ENCODE measurements at regions not wholly inside any gene's neighbourhood (a gene's known extent, or its start where the extent isn't known, plus 50 kb on each side); places are given as distances from the start of the nearest gene placed in this dataset.
"Not testable (repeated sequence)": the region's sequence is repeated elsewhere in the genome, so short reads cannot be mapped to it uniquely, and the experiment has no call there.

- DNase-seq: peak; percentile 92
Measured at GRCh38 chr7:67625257-67625737, 628.7 kb downstream of the TYW1 start.

DNA sequence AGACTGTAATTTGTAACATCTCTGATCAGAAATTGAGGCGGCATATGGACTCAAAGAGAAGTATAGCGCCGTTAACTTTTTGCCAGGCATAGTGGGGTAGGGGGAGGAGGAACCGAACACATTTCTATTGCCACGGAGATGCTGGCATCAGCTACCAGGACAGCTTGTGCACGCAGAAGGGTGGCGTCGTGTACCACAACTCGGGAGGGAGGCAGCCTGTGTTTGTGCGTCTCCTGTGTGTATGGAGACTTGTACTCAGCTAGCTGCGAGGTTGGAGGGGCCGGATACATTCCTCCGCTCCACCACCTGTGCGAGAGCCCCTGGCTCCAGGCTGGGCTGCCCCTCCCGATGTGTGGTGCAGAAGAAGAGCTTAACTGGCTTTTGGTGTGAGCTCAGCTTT, 634.8 kb downstream of the TYW1 start:
- DNase-seq: peak; percentile 88

DNA sequence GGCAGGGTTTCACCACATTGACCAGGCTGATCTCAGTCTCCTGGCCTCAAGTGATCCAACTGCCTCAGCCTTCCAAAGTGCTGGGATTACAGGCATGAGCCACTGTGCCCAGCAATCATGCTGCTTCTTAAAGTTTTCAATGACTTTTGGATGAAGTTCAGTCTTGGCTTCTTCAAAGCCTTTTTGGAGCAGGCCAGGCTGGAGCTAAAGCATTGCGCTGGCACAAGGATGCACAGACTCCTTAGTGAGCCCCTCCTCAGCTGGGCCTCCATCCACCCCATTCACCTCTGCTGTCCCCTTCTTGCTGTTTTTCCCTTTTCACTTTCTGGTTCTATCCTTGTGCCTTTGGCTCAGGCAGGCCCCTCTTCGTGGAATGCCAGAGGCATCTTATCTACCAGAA, 638.6 kb downstream of the TYW1 start:
- no peak for DNase-seq

DNA sequence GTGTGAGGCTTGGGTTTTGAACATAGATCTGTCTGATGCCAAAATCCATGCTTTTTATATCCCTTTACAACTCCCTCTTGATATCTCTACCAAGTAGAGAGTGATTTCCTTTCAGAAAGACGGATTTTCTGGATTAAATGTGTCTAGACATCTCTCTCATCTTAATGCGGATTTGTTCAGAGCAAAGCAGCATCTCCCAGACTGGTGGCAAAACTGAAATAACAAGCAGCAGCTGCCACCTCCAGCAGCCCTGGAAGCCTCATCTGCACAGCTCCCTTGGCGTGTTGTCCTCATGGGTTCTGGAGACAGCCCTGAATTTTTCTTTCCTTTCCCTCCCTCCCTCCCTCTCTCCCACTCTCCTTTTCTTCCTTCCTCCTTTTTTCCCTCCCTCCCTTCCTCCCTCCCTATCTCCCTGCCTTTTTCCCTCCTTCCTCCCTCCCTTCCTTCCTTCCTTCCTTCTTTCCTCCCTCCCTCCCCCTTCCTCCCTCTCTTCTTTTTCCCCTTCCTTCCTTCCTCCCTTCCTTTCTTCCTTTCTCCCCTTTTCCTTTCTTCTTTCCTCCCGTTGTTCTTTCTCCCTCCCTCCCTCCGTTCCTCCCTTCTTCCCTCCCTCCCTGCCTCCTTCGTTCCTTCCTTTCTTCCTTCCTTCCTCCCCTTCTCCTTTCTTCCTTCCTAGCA, 639.9 kb downstream of the TYW1 start:
- peak; percentile 22 for DNase-seq

DNA sequence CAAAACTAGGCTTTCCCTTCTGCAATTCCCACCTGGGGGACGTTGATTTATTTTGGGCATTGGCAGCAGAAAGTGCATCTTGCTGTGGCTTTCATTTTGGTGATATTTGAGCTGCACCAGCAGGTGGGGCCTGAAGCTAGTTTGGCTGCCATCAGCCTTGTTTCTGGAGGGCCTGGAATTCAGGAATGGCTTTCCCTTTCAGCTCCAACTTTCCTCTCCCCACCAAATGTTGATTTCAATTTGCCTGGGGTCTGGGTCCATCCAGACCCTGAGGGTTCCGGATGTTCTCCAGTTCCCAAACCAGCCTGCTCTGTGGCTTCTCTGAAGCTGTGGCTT, 640.4 kb downstream of the TYW1 start:
- DNase-seq: peak; percentile 62

DNA sequence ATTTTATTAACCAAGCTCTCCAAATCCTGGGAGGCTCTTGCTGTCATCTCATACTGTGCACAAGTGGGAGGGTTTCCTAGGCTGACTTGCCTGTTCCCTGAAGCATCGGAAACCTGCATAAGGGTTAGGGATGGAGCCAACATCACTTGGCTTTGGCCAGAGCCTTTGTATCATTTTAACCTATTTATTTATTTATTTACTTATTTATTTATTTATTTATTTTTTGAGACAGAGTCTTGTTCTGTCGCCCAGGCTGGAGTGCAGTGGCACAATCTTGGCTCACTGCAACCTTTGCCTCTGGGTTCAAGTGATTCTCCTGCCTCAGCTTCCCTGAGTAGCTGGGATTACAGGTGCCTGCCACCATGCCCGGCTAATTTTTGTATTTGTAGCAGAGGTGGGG, 645.9 kb downstream of the TYW1 start:
- not testable (repeated sequence) for DNase-seq

- DNase-seq: no peak
Measured at GRCh38 chr7:67644151-67644550, 647.5 kb downstream of the TYW1 start.

DNA sequence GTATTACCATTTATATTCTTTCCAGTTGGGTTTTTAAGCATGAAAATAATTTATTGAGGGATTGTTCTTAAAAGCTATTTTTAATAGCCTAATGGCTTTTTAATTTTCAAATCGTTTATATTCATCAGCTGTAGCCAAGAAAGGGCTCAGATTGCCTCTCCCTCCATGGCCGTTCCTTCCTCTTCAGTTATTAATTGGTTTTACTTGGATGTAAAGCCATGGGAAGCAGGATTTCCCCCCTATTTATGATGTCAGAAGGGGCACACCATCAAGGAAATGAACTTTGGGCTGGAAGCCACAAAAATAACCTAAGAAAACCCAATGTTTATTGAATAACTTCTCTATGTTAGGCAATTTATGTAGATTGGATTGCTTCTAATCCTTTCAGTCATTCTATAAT, 656.3 kb downstream of the TYW1 start:
- DNase-seq: no peak

- no peak for DNase-seq
Measured at GRCh38 chr7:67653856-67654454, 657.3 kb downstream of the TYW1 start.

- DNase-seq: no peak
Measured at GRCh38 chr7:67654642-67655041, 658.0 kb downstream of the TYW1 start.

DNA sequence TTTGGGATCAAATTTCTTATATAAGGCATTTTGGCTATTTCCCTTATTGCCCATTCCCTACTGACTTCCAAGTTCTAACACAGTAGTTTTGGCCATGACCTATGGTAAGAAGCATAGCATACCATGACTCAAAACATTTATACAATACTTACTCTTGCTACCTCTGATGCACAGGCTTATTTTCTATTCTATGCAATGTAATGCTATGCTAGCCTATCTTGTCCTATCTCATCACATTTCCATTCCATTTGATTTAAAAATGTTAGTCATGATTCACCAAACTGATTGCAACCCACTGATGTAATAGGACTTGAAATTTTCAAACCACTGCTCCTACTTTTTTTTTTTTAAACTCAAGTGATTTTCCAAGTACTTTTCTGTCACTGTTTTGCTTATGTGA, 658.5 kb downstream of the TYW1 start:
- no peak for DNase-seq

- DNase-seq: no peak
Measured at GRCh38 chr7:67659091-67659490, 662.5 kb downstream of the TYW1 start.

DNA sequence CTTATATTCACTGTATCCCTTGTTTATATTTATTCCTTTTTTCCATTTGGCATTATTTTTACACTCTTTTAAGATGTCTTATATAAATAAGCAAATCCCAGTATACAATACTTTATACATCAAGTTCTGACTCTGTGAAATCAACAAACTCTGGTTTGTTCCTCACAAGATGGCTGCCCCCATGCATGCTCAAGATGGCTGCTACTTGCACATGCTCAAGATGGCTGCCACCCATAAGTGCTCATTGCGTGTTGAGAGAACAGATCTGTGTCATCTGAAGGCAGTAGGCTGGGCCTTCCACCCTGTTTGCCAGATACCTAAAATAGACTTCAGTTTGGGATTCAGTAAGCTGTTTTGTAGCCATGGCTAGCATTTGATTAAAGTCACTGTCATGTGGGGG, 666.2 kb downstream of the TYW1 start:
- no peak for DNase-seq

DNA sequence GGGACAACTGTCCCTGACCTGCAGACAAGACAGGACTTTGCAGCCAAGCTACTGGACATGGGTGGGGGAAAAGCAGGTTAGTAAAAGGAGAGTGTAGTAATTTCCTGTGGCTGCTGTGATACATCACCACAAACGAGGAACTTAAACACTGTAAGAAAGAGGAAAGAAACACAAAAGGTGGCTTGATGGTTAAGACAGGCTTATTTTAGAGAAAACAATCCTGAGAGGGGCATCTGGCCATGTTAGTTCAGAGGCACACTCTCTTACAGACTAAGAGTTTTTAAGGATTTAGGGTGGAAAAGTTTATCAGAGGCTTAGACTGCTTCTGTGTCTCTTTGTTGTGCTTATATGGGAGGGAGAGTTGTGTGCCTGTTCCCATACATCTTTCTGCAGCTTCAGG, 667.0 kb downstream of the TYW1 start:
- DNase-seq: no peak

DNA sequence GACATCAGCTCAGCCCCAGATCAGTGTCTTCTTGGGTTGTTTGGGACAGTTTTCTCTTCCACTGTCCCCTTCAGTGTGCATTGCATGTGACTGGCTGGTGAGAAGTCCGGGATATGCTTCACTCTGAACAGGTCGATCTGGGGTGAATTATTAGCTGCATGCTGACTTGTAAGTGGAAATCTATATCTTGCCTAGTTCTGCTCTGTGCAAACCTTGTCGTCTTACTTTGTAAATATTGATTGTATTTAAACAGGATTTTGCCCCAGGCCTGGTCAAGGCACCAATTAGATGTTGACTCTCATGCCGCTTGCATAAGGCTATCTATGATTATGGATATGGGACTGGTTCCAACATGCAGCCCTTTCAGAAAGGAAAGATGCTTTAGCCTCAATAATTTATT, 669.7 kb downstream of the TYW1 start:
- DNase-seq: not testable (repeated sequence)

- peak; percentile 21 for DNase-seq
Measured at GRCh38 chr7:67671006-67671548, 674.4 kb downstream of the TYW1 start.

DNA sequence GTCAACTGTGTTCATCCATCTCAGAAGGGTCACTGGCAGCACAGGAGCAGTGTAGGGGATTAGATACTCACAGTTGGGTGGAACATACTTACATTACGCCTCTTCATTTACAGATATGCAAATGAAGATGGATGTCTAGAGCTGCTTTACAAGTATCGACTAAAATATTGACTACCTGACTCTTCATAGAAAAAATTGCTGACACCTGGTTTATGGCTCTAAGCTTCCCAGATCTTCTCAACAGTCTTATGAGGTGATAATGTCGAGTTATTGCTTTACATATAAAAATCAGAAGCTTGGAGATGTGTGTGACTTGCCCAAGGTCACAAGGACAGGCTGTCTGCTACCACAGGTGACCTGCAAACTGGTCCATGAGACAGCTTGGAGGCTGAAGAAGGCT, 677.2 kb downstream of the TYW1 start:
- no peak for DNase-seq

GRCh38 chr7:67674862-67675261, 678.2 kb downstream of the TYW1 start:
- not testable (repeated sequence) for DNase-seq

GRCh38 chr7:67675971-67676370, 679.3 kb downstream of the TYW1 start:
- DNase-seq: no peak

DNA sequence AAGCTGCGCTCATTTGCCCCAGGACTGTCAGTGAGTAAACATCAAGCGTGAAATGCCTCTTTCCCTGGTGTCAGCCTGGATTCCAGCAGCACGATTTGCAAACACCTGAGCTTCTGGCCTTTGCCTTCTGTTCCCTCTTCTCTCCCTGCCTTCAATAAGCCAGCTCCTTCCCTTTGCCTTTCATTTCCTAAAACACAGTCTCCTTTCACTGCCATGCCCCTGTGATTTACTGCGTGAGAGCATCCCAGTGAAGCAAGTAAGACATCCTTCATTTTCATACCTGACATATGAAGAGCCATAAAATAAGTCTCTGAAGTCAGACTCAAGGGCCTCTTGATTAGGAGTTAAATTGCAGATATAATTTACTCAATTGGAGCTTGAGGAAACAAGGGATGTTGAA, 681.8 kb downstream of the TYW1 start:
- no peak for DNase-seq

GRCh38 chr7:67683628-67684027, 687.0 kb downstream of the TYW1 start:
- DNase-seq: no peak

DNA sequence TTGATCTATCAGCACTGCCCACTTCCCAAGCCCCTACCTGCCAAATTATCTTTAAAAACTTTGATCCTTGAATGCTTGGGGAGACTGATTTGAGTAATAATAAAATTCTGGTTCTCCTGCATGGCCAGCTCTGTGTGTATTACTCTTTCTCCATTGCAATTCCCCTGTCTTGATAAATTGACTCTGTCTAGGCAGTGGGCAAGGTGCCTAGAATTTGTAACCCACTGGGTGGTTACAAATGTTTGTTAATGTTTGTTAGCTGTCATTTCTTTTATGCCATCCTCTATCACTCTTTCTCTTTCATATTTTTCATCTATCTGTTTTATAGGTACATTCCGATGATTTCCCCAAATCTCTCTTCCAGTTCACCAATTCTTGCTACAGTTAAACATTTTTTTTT, 694.1 kb downstream of the TYW1 start:
- no peak for DNase-seq

GRCh38 chr7:67692425-67692824, 695.8 kb downstream of the TYW1 start:
- DNase-seq: no peak

DNA sequence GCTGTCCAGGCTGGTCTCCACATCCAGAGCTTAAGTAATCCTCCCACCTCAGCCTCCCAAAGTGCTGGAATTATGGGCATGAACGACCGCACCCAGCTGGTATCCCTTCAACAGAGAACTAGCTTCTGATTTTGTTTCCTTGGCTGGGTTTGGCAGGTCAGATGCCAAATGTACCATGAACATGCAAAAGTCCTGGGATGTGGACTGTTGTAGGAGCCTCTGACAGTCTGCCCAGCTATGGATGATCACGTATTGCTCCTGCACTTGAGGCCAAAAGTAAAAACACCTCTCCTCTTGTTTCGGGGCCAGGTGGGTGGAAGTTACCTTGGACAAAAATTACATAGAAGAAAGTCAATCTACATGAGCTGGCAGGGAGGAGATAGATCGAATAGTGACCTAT, 699.5 kb downstream of the TYW1 start:
- no peak for DNase-seq

- DNase-seq: no peak
Measured at GRCh38 chr7:67696878-67697277, 700.2 kb downstream of the TYW1 start.
